SK-N-SH (cell line): ENCODE measurements at regions not wholly inside any gene's neighbourhood (a gene's known extent, or its start where the extent isn't known, plus 50 kb on each side); places are given as distances from the start of the nearest gene placed in this dataset.

Experiments used
- YY1 ChIP-seq: IDR thresholded peaks from 2 replicates; pipeline ENCODE4 v1.4.0; 2012; ENCODE audit warnings: low read depth, mild to moderate bottlenecking
- TF ChIP-seq, protein P1 (sequence below): fragments of 200-600 bp; sonication (generic); IDR thresholded peaks from 2 replicates; pipeline ENCODE4 v1.6.1; 2017; ENCODE audit warnings: antibody characterized with exemption, mild to moderate bottlenecking, moderate library complexity

DNA sequence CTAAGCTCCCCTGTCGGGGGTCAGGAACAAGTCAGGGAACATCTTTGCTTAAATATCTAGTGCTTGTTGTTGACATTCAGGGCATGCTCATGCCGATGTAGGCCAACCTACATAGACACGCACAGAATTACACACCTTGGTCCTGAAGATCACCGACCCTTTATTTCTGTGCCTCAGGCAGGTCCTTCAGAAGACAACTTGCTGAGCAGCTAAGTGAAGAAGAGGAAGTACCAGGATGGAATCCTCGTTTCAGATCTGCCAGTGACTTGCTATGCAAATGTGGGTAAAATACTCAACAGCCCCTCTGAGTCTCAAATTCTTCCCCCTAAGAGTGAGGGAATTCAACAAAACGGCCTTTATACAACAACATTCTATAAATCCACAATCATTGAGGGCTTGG is 494.7 kb downstream of the BCL11A start:
- TF ChIP-seq, protein P1, sequence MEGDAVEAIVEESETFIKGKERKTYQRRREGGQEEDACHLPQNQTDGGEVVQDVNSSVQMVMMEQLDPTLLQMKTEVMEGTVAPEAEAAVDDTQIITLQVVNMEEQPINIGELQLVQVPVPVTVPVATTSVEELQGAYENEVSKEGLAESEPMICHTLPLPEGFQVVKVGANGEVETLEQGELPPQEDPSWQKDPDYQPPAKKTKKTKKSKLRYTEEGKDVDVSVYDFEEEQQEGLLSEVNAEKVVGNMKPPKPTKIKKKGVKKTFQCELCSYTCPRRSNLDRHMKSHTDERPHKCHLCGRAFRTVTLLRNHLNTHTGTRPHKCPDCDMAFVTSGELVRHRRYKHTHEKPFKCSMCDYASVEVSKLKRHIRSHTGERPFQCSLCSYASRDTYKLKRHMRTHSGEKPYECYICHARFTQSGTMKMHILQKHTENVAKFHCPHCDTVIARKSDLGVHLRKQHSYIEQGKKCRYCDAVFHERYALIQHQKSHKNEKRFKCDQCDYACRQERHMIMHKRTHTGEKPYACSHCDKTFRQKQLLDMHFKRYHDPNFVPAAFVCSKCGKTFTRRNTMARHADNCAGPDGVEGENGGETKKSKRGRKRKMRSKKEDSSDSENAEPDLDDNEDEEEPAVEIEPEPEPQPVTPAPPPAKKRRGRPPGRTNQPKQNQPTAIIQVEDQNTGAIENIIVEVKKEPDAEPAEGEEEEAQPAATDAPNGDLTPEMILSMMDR: no peak
- no peak for TF ChIP-seq YY1
